GM23338 (cell line): ENCODE measurements at regions not wholly inside any gene's neighbourhood (a gene's known extent, or its start where the extent isn't known, plus 50 kb on each side); places are given as distances from the start of the nearest gene placed in this dataset.

Source experiments
- ATAC-seq: fragments of 200-7000 bp; cut with Tn5 transposase; 3 replicates; pipeline ENCODE4 v1.9.1; 2020
- DNase-seq: peaks from one replicate; pipeline ENCODE4 v3.0.0-alpha.2; 2015; ENCODE audit warnings: low spot score
- H2AFZ ChIP-seq: fragments of 200-600 bp; sonication (generic); 2 replicates; pipeline ENCODE4 v1.8.0; 2016; ENCODE audit warnings: antibody characterized with exemption, mild to moderate bottlenecking, moderate library complexity
- H3F3A ChIP-seq: fragments of 200-600 bp; sonication (generic); replicated peaks from 2 replicates; pipeline ENCODE4 v1.8.0; 2017; ENCODE audit warnings: antibody characterized with exemption, mixed run types, low read depth
- H3K27ac ChIP-seq: fragments of 200-600 bp; sonication (generic); 2 replicates; pipeline ENCODE4 v1.6.1; 2016; ENCODE audit warnings: low read depth
- H3K27me3 ChIP-seq: fragments of 200-600 bp; sonication (generic); 2 replicates; pipeline ENCODE4 v1.8.0; 2016; ENCODE audit warnings: mild to moderate bottlenecking, mixed run types, moderate library complexity; ENCODE audit not compliant: insufficient read depth
- H3K36me3 ChIP-seq: fragments of 200-600 bp; sonication (generic); 2 replicates; pipeline ENCODE4 v1.8.0; 2016; ENCODE audit warnings: mild to moderate bottlenecking; ENCODE audit not compliant: insufficient read depth
- H3K4me1 ChIP-seq: fragments of 200-600 bp; sonication (generic); 2 replicates; pipeline ENCODE4 v1.8.0; 2016; ENCODE audit warnings: mild to moderate bottlenecking, moderate library complexity; ENCODE audit not compliant: insufficient read depth
- H3K4me2 ChIP-seq: fragments of 200-600 bp; sonication (generic); 2 replicates; pipeline ENCODE4 v1.7.1; 2017; ENCODE audit warnings: mixed run types
- H3K4me3 ChIP-seq: fragments of 200-600 bp; sonication (generic); 2 replicates; pipeline ENCODE4 v1.6.1; 2016; ENCODE audit warnings: mixed run types
- H3K79me2 ChIP-seq: fragments of 200-600 bp; sonication (generic); replicated peaks from 2 replicates; pipeline ENCODE4 v1.8.0; 2017; ENCODE audit warnings: mild to moderate bottlenecking; ENCODE audit not compliant: insufficient read depth
- H3K9me2 ChIP-seq: fragments of 200-600 bp; sonication (generic); 2 replicates; pipeline ENCODE4 v1.8.0; 2017; ENCODE audit not compliant: insufficient read depth
- H4K20me1 ChIP-seq: fragments of 200-600 bp; sonication (generic); replicated peaks from 2 replicates; pipeline ENCODE4 v1.8.0; 2017; ENCODE audit warnings: mild to moderate bottlenecking; ENCODE audit not compliant: insufficient read depth
- H3K27ac Mint-ChIP-seq: 2 replicates; pipeline ENCODE4 v1.8.0; 2020; ENCODE audit warnings: inconsistent platforms, mild to moderate bottlenecking, moderate library complexity, mixed read lengths
- H3K27me3 Mint-ChIP-seq: 3 replicates; pipeline ENCODE4 v1.8.0; 2022; ENCODE audit warnings: low read depth, mild to moderate bottlenecking, moderate library complexity, mixed read lengths, inconsistent platforms; ENCODE audit not compliant: insufficient read depth, poor library complexity
- H3K36me3 Mint-ChIP-seq: 3 replicates; pipeline ENCODE4 v1.8.0; 2021; ENCODE audit warnings: low read depth, mild to moderate bottlenecking, inconsistent platforms, moderate library complexity, mixed read lengths
- H3K4me1 Mint-ChIP-seq: 3 replicates; pipeline ENCODE4 v1.8.0; 2020; ENCODE audit warnings: mild to moderate bottlenecking, inconsistent platforms, mixed read lengths
- H3K4me3 Mint-ChIP-seq: 3 replicates; pipeline ENCODE4 v1.8.0; 2021; ENCODE audit warnings: moderate library complexity, mild to moderate bottlenecking, inconsistent platforms, mixed read lengths
- H3K9me3 Mint-ChIP-seq: 3 replicates; pipeline ENCODE4 v1.8.0; 2020; ENCODE audit warnings: moderate library complexity, mild to moderate bottlenecking, inconsistent platforms, mixed read lengths
- CREB1 ChIP-seq: fragments of 250-450 bp; sonication (Bioruptor Pico); IDR thresholded peaks from 2 replicates; pipeline ENCODE4 v1.5.0; 2020; ENCODE audit warnings: low read depth, mild to moderate bottlenecking, moderate library complexity
- CTCF ChIP-seq, 2 experiments: fragments of 200-600 bp in 1 of 2; sonication (generic) in 1 of 2; conservative IDR thresholded peaks; 2 replicates each; pipeline versions ENCODE4 v1.5.1 to v1.6.1; 2016 to 2017; ENCODE audit warnings: antibody characterized with exemption in 2 of 2, low read depth in 2 of 2, mild to moderate bottlenecking in 2 of 2, moderate library complexity in 1 of 2
- ETS1 ChIP-seq: IDR thresholded peaks from 2 replicates; pipeline ENCODE4 v1.6.1; 2016; ENCODE audit warnings: antibody characterized with exemption
- JUNB ChIP-seq: IDR thresholded peaks from one replicate; pipeline ENCODE4 v1.6.1; 2016; ENCODE audit warnings: antibody characterized with exemption; ENCODE audit not compliant: unreplicated experiment
- NANOG ChIP-seq: IDR thresholded peaks from 2 replicates; pipeline ENCODE4 v1.6.1; 2016; ENCODE audit warnings: antibody characterized with exemption, borderline replicate concordance
- POLR2AphosphoS5 ChIP-seq: IDR thresholded peaks from 2 replicates; pipeline ENCODE4 v1.6.1; 2016; ENCODE audit warnings: antibody characterized with exemption, low read depth
- ZNF114 ChIP-seq: fragments of 250-450 bp; sonication (Bioruptor Pico); IDR thresholded peaks from 2 replicates; pipeline ENCODE4 v1.5.0; 2020; ENCODE audit warnings: mild to moderate bottlenecking, moderate library complexity
- ZNF331 ChIP-seq: fragments of 250-450 bp; sonication (Bioruptor Pico); IDR thresholded peaks from 2 replicates; pipeline ENCODE4 v1.5.0; 2020; ENCODE audit warnings: low read depth, mild to moderate bottlenecking, moderate library complexity
- ZNF462 ChIP-seq: fragments of 250-450 bp; sonication (Bioruptor Pico); IDR thresholded peaks from 2 replicates; pipeline ENCODE4 v1.5.0; 2020; ENCODE audit warnings: mild to moderate bottlenecking, moderate library complexity

- TF ChIP-seq ZNF462 (CRISPR knock-in tag) (no peak), POLR2AphosphoS5 (no peak), CREB1 (CRISPR knock-in tag) (no peak), JUNB (no peak)
Measured at GRCh38 chr7:85974176-85974575, 669.5 kb upstream of the GRM3 start (continued).

GRCh38 chr7:85972504-85973141 is 671.1 kb upstream of the GRM3 start:
- H3K36me3 Mint-ChIP-seq, result no peaks in the 10 kb centered on the region
- ATAC-seq, result no peak
- Histone ChIP-seq H3K4me1 (peaks cover 15% of the 10 kb centered on the region), H3K36me3 (no peaks in the 10 kb centered on the region), H3K79me2 (no peaks in the 10 kb centered on the region), H3K27ac (no peak overlapping the region), H3K4me2 (no peak overlapping the region), H3K9me2 (0 out of 2 replicates have a peak, but pooled peaks cover 3% of the 10 kb centered on the region), H4K20me1 (no peaks in the 10 kb centered on the region), H3K4me3 (no peak overlapping the region), H3F3A (no peaks in the 10 kb centered on the region), H2AFZ (no peak overlapping the region), H3K27me3 (no peaks in the 10 kb centered on the region)
- no peak for DNase-seq
- no peaks in the 10 kb centered on the region for H3K9me3 Mint-ChIP-seq
- H3K4me1 Mint-ChIP-seq, result peaks cover 14% of the 10 kb centered on the region; the same call in 2 of the 3 replicates
- H3K27ac Mint-ChIP-seq, result no peak overlapping the region
- H3K27me3 Mint-ChIP-seq, result peaks cover 7% of the 10 kb centered on the region
- no peak overlapping the region for H3K4me3 Mint-ChIP-seq
- TF ChIP-seq JUNB, result no peak
- no peak for TF ChIP-seq ETS1
- TF ChIP-seq ZNF331 (CRISPR knock-in tag), result no peak
- no peak for TF ChIP-seq CTCF (conservative IDR thresholded peaks at IDR 0.05; ENCODE audit: low read depth in 2 of 2)
- no peak for TF ChIP-seq ZNF114
- no peak for TF ChIP-seq NANOG
